ENCODE measurements at regions not wholly inside any gene's neighbourhood (a gene's known extent, or its start where the extent isn't known, plus 50 kb on each side); places are given as distances from the start of the nearest gene placed in this dataset.

DNA sequence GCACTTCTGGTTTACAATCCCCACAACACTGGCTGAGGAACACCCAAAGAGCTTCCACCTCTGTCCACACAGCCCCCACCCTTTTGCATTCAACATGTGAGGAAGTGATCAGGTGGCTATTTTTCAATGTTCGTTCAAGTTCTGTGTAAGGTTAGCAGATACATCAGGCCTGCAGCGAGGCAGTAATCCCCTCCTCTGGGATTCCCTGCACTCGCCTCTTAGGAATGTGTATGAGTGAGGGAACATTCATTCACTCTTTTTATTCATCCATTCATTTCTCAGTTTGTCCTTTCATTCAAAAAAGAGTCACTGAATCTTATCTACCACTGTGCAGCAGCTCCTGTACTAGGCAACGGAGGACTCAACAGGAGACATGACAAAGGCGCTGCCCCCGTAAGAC lies 236.4 kb upstream of the PRDM1 start:
- CTCF ChIA-PET, result no interaction called here
- H3K27ac Mint-ChIP-seq, result no peak overlapping the region
- H3K4me1 Mint-ChIP-seq (ENCODE audit: low read depth), result no peaks in the 10 kb centered on the region
- ATAC-seq (no peak), DNase-seq (no peak)
- H3K9me3 Mint-ChIP-seq (ENCODE audit: insufficient read depth), result no peaks in the 10 kb centered on the region
- POLR2A ChIA-PET, result no interaction called here
- H3K36me3 Mint-ChIP-seq (ENCODE audit: low read depth), result no peaks in the 10 kb centered on the region
- peaks cover 8% of the 10 kb centered on the region for H3K27me3 Mint-ChIP-seq (ENCODE audit: low read depth)
- H3K4me3 Mint-ChIP-seq, result no peak overlapping the region

DNA sequence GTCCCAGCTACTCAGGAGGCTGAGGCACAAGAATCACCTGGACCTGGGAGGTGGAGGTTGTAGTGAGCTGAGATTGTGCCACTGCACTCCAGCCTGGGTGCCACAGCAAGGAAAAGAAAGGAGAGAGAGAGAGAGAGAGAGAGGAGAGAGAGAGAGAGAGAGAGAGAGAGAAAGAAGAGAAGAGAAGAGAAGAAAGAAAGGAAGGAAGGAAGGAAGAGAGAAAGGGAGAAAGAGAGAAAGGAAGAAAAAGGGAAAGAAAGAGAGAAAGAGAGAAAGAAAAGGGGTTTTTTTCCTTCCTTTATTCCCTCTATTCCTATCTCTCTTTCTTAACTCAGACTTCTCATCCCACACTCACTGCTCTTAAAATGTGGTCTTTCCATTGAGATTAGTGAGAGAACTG lies 238.7 kb upstream of the PRDM1 start:
- Mint-ChIP-seq H3K36me3 (ENCODE audit: low read depth) (no peaks in the 10 kb centered on the region), H3K4me1 (ENCODE audit: low read depth) (no peaks in the 10 kb centered on the region), H3K4me3 (no peak overlapping the region), H3K27ac (no peak overlapping the region), H3K9me3 (ENCODE audit: insufficient read depth) (no peaks in the 10 kb centered on the region), H3K27me3 (ENCODE audit: low read depth) (peaks cover 8% of the 10 kb centered on the region)
- ChIA-PET POLR2A (no interaction called here), CTCF (no interaction called here)
- no peak for ATAC-seq
- no peak for DNase-seq

DNA sequence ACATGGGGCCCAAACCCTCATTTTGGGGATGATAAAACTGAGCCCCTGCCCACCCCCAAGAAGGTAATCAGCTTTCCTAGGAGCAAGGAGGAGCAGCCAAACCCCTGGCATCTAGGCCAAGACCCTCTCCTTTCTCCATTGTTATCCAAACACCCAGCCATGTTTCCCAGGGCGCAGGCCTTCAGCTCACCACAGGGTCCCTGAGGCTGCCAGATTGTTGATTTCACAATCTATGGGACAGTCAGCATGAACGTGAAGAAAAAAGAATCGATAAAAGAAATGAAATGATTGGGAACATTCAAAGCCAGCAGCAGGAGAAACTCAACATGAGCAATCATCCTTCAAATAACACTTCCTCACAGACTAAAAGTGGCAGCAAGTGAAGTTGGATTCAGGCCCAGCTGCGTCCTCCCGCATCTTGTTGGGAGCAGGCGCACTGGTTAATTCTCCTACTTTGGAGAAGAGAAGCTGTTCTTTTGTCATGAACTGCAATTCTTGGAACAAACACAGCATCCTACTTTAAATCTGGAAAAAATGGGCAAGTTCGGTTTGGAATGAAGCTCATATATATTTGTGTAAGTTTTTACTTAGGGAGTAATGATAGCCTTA lies 241.8 kb upstream of the PRDM1 start:
- H3K9me3 Mint-ChIP-seq (ENCODE audit: insufficient read depth), result no peaks in the 10 kb centered on the region
- H3K27me3 Mint-ChIP-seq (ENCODE audit: low read depth), result peaks cover 9% of the 10 kb centered on the region
- no peaks in the 10 kb centered on the region for H3K36me3 Mint-ChIP-seq (ENCODE audit: low read depth)
- no peak overlapping the region for H3K27ac Mint-ChIP-seq
- no peak overlapping the region for H3K4me3 Mint-ChIP-seq
- ChIA-PET POLR2A (no interaction called here), CTCF (interaction anchor here (0.5 kb wide), 1 partner anchor 200 kb away, joined by 3 read pairs; no protein-coding TSS in a partner anchor)
- peaks cover 2% of the 10 kb centered on the region for H3K4me1 Mint-ChIP-seq (ENCODE audit: low read depth)
- DNase-seq (no peak), ATAC-seq (no peak)

DNA sequence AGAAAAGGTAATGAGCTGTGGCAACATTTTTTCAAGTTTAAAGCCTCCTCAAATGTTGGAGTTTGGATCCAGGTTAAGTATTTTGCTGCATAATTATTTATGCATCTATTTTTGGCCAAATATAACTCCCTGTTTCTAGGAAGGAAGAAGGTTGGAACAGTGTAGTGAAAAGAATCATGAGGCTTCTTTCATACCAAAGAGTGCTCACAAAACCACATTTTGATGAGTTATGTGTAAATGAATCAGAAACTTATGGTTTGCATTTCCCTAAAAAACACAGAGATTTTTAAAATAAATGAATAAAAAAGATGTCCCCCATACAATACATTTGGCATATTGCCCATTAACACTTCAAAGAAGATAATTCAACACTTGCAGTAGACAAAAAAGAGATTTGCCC lies 246.9 kb upstream of the PRDM1 start:
- H3K9me3 Mint-ChIP-seq (ENCODE audit: insufficient read depth), result no peaks in the 10 kb centered on the region
- ATAC-seq (no peak), DNase-seq (no peak)
- CTCF ChIA-PET, result no interaction called here
- no peak overlapping the region for H3K27ac Mint-ChIP-seq
- POLR2A ChIA-PET, result no interaction called here
- H3K27me3 Mint-ChIP-seq (ENCODE audit: low read depth), result peaks cover 1% of the 10 kb centered on the region
- no peak overlapping the region for H3K4me3 Mint-ChIP-seq
- no peaks in the 10 kb centered on the region for H3K36me3 Mint-ChIP-seq (ENCODE audit: low read depth)
- peaks cover 2% of the 10 kb centered on the region for H3K4me1 Mint-ChIP-seq (ENCODE audit: low read depth)

DNA sequence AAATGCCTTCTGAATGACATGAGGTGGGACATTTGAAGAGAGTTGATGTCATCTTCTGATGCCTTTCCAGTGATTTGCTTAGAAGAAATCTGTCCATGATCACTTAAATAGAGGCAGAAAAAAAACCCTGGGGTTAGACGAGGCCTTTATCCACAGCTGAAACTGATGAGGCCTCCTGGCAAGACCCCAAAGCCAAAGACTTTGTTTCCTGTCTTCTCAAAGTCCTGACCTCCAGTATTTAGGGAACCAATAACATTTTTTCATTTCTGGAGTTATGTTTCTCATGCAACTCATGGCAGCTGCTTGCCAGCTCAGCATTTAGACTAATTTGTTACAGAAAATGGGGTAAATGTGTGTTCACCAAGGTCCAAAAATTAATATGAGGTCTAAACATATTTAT lies 248.0 kb upstream of the PRDM1 start:
- Mint-ChIP-seq H3K36me3 (ENCODE audit: low read depth) (no peaks in the 10 kb centered on the region), H3K9me3 (ENCODE audit: insufficient read depth) (no peaks in the 10 kb centered on the region), H3K4me1 (ENCODE audit: low read depth) (peaks cover 2% of the 10 kb centered on the region), H3K4me3 (no peak overlapping the region), H3K27me3 (ENCODE audit: low read depth) (peaks cover 1% of the 10 kb centered on the region), H3K27ac (no peak overlapping the region)
- no peak for DNase-seq
- ATAC-seq, result no peak
- CTCF ChIA-PET, result interaction anchor here (0.6 kb wide), 1 partner anchor 408 kb away, joined by 3 read pairs; no protein-coding TSS in a partner anchor
- POLR2A ChIA-PET, result no interaction called here

DNA sequence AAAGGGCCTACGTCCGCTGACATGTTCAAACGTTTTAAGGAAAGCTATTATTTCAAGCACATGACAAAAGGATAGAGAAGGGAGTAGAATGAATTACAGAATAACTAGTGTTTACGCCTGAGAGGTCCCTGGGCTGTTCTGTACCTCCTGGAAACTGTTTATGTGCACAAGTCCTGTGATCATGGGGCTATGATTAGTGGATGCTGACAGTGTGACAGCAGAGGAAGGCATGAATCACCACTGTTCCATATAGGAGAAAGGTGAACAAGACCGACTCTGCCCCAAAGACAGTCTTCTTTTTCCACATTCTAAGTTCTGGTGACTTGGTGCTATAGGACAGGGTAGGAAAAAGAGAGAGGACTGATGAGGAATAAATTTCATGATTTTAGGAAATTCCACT lies 249.2 kb upstream of the PRDM1 start:
- POLR2A ChIA-PET, result no interaction called here
- ATAC-seq (no peak), DNase-seq (no peak)
- H3K36me3 Mint-ChIP-seq (ENCODE audit: low read depth), result no peaks in the 10 kb centered on the region
- peaks cover 1% of the 10 kb centered on the region for H3K27me3 Mint-ChIP-seq (ENCODE audit: low read depth)
- CTCF ChIA-PET, result interaction anchor here (1.3 kb wide), 1 partner anchor 12 kb away, joined by 3 read pairs; no protein-coding TSS in a partner anchor
- no peaks in the 10 kb centered on the region for H3K9me3 Mint-ChIP-seq (ENCODE audit: insufficient read depth)
- no peak overlapping the region for H3K4me3 Mint-ChIP-seq
- H3K27ac Mint-ChIP-seq, result no peak overlapping the region
- peaks cover 2% of the 10 kb centered on the region for H3K4me1 Mint-ChIP-seq (ENCODE audit: low read depth)

DNA sequence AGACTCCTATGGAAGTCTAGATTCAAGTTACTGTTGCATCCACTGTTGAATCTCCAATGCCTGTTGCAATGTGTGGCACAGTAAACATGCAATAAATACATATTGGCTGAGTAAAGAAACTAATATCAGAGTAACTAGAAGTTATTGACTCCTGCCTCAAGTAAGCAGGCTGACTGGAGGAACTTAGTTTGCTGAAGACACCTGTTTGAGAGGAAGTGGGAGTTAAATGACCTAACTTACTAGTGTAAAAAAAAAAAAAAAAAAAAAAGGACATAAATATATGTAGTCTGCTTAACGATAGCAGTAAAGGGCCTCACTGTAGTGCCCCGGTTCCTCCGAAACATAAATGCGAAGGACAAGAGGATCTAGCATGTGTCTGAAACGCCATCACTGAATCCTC lies 249.8 kb upstream of the PRDM1 start:
- H3K27me3 Mint-ChIP-seq (ENCODE audit: low read depth), result peaks cover 1% of the 10 kb centered on the region
- ATAC-seq (no peak), DNase-seq (no peak)
- ChIA-PET CTCF (interaction anchor here (1.3 kb wide), 1 partner anchor 11 kb away, joined by 3 read pairs; no protein-coding TSS in a partner anchor), POLR2A (no interaction called here)
- H3K9me3 Mint-ChIP-seq (ENCODE audit: insufficient read depth), result no peaks in the 10 kb centered on the region
- H3K27ac Mint-ChIP-seq, result no peak overlapping the region
- no peak overlapping the region for H3K4me3 Mint-ChIP-seq
- no peaks in the 10 kb centered on the region for H3K36me3 Mint-ChIP-seq (ENCODE audit: low read depth)
- H3K4me1 Mint-ChIP-seq (ENCODE audit: low read depth), result peaks cover 2% of the 10 kb centered on the region

DNA sequence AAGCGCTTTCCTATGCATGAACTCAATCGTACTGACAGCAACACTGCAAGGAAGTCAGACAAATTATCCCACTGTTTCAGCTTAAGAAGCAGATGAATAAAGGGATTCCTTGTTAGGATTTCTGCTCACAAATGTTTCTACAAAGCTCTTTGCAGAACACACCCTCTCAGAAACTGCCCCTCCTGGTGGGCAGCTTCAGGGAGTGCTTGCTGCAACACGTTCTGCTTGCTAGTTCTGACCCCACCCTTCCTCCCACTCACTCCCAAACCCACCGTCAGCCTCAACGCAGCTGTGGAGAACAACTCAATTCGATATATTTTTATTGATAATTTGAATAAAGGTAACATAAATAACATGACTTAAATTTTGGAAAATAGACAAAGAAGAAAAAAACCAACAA lies 250.8 kb upstream of the PRDM1 start:
- no peaks in the 10 kb centered on the region for H3K36me3 Mint-ChIP-seq (ENCODE audit: low read depth)
- no peak overlapping the region for H3K27ac Mint-ChIP-seq
- peaks cover 4% of the 10 kb centered on the region for H3K27me3 Mint-ChIP-seq (ENCODE audit: low read depth)
- no peak overlapping the region for H3K4me3 Mint-ChIP-seq
- peaks cover 2% of the 10 kb centered on the region for H3K4me1 Mint-ChIP-seq (ENCODE audit: low read depth)
- no peak for ATAC-seq
- DNase-seq, result no peak
- ChIA-PET CTCF (interaction anchor here (1.1 to 1.2 kb wide), 2 partner anchors 21 to 404 kb away, joined by 3 to 4 read pairs; no protein-coding TSS in a partner anchor), POLR2A (no interaction called here)
- no peaks in the 10 kb centered on the region for H3K9me3 Mint-ChIP-seq (ENCODE audit: insufficient read depth)

DNA sequence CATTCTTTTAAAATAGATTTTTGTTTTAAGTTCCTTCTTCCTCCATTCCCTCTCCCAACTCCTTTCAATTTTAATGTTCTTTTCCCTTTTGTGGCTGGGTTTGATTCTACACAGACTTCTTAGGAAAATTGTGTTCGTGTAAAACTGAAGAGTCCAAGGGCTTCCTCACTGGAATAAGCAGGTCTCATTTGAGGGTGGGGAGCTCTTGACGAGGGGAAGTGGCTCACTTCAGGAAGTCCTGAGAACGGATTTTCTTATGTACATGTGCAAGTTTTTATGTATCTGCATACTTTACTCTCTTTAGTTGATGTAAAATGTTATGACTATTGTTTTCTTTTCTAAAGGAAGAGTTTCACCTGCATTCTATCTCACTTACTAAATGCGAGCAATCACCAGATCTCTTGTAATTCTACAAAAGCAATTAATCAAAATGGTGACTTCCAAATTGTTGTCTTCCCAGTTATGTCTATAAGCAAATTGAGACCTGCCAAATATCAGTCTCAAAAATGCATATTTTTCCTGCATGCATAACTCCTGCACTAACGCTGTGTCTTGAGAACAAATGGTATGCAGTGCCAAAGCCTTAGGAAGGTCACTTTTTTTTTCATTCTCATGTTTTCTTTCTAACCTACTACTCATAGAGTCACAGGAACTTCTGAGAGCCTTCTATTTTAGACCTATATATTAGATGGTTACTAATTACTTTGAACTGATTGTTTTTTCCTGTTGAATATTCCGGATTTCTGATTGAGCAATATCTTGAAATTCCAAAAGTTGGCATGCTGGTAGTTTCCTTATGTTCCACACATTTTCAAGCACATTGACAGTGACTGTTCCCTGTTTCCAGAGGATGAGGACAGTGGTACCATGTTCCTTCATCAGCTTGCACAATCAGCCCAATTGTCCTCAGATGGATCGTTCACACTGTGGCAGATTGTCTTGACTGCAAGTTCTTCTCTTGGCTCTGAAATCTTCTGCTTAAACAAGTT lies 251.9 kb upstream of the PRDM1 start:
- peaks cover 4% of the 10 kb centered on the region for H3K27me3 Mint-ChIP-seq (ENCODE audit: low read depth)
- ATAC-seq (no peak), DNase-seq (no peak)
- H3K9me3 Mint-ChIP-seq (ENCODE audit: insufficient read depth), result no peaks in the 10 kb centered on the region
- CTCF ChIA-PET, result interaction anchor here (1.1 kb wide), 1 partner anchor 403 kb away, joined by 4 read pairs; no protein-coding TSS in a partner anchor
- no peak overlapping the region for H3K4me3 Mint-ChIP-seq
- H3K36me3 Mint-ChIP-seq (ENCODE audit: low read depth), result no peaks in the 10 kb centered on the region
- POLR2A ChIA-PET, result no interaction called here
- H3K4me1 Mint-ChIP-seq (ENCODE audit: low read depth), result no peaks in the 10 kb centered on the region
- no peak overlapping the region for H3K27ac Mint-ChIP-seq

DNA sequence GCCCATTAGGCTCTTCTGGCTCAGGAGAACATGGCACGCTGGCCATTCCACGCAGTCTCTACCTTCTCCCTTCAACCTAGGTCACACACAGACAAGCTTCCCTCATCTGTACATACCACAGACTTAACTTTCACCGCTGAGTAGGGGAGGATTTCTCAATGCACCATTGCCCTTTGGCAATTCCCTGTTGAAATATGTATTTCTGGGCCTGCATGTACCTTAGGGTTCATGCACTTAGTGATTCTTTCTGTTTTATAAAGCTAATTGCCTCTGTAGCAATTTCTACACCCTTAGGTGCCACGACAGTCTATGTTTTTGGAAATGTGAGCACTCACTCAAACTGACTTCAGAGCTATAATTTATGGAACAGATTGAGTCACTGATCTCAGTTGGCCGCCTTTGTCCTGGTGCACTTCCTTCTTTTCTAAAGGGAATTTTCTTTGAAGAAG lies 253.8 kb upstream of the PRDM1 start:
- H3K27ac Mint-ChIP-seq, result no peak overlapping the region
- no peak overlapping the region for H3K4me3 Mint-ChIP-seq
- ChIA-PET CTCF (interaction anchor here (0.6 kb wide), 2 partner anchors 9 to 99 kb away, joined by 3 read pairs; no protein-coding TSS in a partner anchor), POLR2A (no interaction called here)
- peaks cover 4% of the 10 kb centered on the region for H3K27me3 Mint-ChIP-seq (ENCODE audit: low read depth)
- H3K4me1 Mint-ChIP-seq (ENCODE audit: low read depth), result no peaks in the 10 kb centered on the region
- no peak for ATAC-seq
- no peak for DNase-seq
- no peaks in the 10 kb centered on the region for H3K9me3 Mint-ChIP-seq (ENCODE audit: insufficient read depth)
- H3K36me3 Mint-ChIP-seq (ENCODE audit: low read depth), result no peaks in the 10 kb centered on the region

DNA sequence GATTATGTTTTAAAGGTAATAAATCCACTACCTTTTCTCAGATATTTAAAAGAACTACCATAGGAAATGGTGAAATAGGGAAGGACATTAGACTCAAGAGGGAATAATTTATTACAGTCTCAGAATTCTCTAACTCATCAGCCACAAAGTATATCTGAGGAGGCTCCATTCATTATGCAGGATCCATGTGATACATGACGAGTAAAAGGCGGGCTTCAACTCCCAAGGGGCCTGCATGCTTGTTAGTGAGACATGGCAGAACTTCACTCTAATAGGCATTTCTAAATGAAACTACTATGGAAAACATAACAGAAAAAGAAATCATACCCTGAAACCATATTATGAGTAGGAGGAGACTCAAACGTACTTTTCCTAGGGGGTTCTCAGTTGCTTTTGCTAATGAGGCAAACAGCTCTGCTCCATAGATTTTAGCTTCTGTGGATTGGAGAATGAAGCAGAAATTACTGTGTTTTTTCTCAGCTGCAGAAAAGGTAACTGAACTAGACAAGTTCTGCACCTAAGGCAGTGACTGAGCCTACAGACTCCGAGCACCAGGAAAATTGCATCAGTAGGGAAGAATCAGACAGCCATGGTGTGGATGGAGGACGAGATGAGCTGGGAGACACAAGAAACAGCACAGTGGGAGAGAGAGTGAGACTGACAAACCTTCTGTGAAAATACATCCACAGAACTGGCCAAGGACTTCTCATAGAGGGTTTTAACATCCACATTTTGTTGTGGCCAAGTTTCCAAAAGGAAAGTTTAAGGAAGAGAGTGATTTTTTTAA lies 254.6 kb upstream of the PRDM1 start:
- Mint-ChIP-seq H3K27me3 (ENCODE audit: low read depth) (peaks cover 4% of the 10 kb centered on the region), H3K27ac (no peak overlapping the region), H3K4me3 (no peak overlapping the region), H3K4me1 (ENCODE audit: low read depth) (no peaks in the 10 kb centered on the region), H3K36me3 (ENCODE audit: low read depth) (no peaks in the 10 kb centered on the region), H3K9me3 (ENCODE audit: insufficient read depth) (no peaks in the 10 kb centered on the region)
- DNase-seq (no peak), ATAC-seq (no peak)
- POLR2A ChIA-PET, result no interaction called here
- CTCF ChIA-PET, result interaction anchor here (0.6 kb wide), 2 partner anchors 10 to 100 kb away, joined by 3 read pairs; no protein-coding TSS in a partner anchor

All from activated CD8-positive, alpha-beta T cell treated with anti-CD3 and anti-CD28 coated beads, Interleukin-2, amount 10 ng/mL, durations not matched to agents 7 days and 5 days (primary cell).